GM12873 (cell line): ENCODE measurements at regions not wholly inside any gene's neighbourhood (a gene's known extent, or its start where the extent isn't known, plus 50 kb on each side); places are given as distances from the start of the nearest gene placed in this dataset.

ENCODE experiments used
- TF ChIP-seq, protein P1 (sequence below): IDR thresholded peaks from 2 replicates; pipeline ENCODE4 v1.5.1; 2012; ENCODE audit warnings: low read depth, mild to moderate bottlenecking, moderate library complexity, low read length, control low read depth; ENCODE audit not compliant: insufficient read depth; ENCODE audit errors: missing control alignments

DNA sequence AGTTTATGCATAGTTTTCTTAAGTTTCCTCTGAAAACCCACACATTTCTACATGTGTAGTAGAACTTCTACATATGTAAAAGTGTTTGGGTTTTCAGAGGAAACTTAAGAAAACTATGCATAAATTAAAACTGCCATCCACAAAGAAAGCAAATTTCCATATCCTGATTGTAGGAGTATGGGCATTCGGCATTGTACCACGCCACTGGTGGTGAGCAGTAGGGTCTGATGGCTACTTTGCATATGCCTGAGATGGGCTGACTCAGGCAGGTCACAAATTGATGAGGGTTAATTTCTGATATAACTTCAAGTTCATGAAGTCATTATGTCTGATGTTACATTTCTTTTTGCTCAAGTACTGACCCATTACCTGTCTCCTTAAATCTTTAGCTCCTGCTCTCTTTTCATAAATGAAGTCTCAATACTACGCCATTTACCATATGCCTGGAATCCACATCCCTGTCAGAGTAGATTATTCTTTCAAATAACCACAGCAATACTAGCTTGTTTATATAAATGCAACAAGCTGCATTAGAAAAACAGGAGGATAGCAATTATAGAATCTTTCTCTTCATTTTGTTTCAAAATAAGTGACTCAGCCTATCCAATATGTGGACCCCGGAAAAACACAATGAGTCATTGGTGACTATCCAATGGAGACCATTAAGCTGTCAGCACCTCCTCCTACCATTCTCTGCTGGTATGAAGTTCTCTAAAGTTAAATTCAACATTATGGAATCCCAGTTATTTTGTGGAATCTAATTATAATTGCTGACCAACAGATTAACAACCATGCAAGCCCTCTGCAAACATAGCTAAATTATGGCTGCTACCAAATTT, 355.2 kb upstream of the UBE2E3 start:
- TF ChIP-seq, protein P1, sequence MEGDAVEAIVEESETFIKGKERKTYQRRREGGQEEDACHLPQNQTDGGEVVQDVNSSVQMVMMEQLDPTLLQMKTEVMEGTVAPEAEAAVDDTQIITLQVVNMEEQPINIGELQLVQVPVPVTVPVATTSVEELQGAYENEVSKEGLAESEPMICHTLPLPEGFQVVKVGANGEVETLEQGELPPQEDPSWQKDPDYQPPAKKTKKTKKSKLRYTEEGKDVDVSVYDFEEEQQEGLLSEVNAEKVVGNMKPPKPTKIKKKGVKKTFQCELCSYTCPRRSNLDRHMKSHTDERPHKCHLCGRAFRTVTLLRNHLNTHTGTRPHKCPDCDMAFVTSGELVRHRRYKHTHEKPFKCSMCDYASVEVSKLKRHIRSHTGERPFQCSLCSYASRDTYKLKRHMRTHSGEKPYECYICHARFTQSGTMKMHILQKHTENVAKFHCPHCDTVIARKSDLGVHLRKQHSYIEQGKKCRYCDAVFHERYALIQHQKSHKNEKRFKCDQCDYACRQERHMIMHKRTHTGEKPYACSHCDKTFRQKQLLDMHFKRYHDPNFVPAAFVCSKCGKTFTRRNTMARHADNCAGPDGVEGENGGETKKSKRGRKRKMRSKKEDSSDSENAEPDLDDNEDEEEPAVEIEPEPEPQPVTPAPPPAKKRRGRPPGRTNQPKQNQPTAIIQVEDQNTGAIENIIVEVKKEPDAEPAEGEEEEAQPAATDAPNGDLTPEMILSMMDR: no peak

- TF ChIP-seq, protein P1: no peak
Measured at GRCh38 chr2:180621941-180622918, 358.2 kb upstream of the UBE2E3 start.

DNA sequence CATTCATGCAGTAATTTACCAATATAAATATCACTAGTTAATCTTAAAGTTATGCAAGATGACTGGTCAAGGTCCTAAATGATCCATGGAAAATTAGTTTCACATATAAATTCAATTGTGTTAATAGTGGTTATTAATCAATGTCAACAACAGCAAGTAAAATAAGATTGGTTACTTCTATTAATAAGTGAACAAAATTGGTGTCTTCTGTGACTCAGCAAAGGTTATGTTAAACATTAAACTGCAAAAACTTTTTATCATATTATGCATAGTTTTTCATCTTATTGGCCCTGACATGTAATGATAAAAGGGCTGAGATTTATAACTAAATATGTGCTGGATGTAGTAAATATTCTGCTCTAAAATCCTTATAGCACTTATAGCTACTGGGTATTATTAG, 359.0 kb upstream of the UBE2E3 start:
- TF ChIP-seq, protein P1: no peak

DNA sequence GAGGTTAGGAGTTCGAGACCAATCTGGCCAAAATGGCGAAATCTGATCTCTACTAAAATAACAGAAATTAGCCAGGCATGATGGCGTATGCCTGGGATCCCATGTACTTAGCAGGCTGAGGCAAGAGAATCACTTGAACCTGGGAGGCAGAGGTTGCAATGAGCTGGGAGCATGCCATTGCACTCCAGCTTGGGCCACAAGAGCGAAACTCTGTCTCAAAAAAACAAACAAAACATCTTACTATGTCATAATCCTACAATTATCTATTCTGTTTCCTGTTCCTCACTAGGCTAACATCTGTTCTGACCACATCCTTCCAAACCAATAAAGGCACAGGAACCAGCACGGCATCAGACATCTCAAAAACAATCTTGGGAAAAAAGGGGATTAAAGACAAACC, 361.8 kb upstream of the UBE2E3 start:
- TF ChIP-seq, protein P1: no peak

DNA sequence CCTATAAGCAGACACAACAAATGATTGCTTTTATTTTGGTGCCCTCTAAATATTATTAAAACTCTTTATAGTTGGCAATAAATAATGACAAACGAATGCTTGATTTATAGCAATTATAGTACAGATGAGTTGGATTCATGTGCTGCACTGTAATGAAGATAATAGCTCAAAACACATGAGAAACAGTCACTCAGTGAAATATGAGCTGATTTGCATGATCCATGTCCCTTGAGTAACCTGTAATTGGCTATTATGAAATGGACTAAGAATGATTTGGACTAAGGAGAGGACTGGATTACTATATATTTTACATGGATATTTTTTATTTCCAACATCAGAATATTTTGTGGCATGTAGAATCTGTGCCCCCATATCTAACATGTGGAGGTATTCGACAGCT, 365.6 kb upstream of the UBE2E3 start:
- TF ChIP-seq, protein P1: no peak

DNA sequence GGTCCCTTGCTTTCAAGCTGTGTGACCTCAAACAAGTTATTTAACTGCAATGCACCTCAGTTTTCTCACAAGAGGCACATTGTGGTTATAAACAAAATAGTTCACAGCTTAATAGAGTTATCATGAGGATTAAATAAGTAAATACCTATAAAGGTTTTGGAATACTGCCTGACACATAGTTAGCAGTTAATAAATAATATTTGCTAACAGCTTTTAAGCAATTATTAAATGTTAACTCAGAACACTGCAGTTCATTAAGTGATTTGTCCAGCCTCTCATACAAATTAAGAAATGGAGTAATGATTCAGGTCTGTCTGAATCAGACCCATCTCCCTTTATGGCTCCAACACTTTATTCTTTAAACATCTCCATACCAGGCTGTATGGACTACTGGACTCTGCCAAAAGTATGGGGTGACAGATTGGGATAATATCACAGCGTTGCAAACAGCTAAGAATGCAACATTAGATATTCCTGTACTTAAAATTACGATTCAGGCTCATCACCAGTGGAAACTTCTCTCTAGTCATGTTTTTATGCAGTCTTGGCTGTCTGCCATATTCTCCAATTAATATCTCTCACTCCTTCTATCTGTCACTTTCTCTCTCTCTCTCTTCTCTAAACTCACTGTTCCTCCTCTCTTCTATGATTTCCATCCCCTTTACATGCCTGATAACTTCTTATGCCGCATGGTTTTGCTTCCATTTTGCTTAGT, 370.6 kb upstream of the UBE2E3 start:
- TF ChIP-seq, protein P1: no peak
